ENCODE measurements at regions not wholly inside any gene's neighbourhood (a gene's known extent, or its start where the extent isn't known, plus 50 kb on each side); places are given as distances from the start of the nearest gene placed in this dataset.
A peak's percentile ranks its signal among the peaks of the same experiment; 100 is the strongest.

GRCh38 chr2:19682493-19682892 is 219.3 kb downstream of the TTC32 start:
- DNase-seq (ENCODE audit: low spot score): peak; percentile 91

GRCh38 chr2:19677825-19678518 is 223.8 kb downstream of the TTC32 start:
- no peak for DNase-seq (ENCODE audit: low spot score)

GRCh38 chr2:19677215-19677777 is 224.5 kb downstream of the TTC32 start:
- no peak for DNase-seq (ENCODE audit: low spot score)

- DNase-seq (ENCODE audit: low spot score): no peak
Observed at GRCh38 chr2:19676770-19677169, 225.0 kb downstream of the TTC32 start.

GRCh38 chr2:19675856-19676460 is 225.8 kb downstream of the TTC32 start:
- no peak for DNase-seq (ENCODE audit: low spot score)

- DNase-seq (ENCODE audit: low spot score): no peak
Observed at GRCh38 chr2:19675003-19675629, 226.7 kb downstream of the TTC32 start.

GRCh38 chr2:19674051-19675002 is 227.5 kb downstream of the TTC32 start:
- DNase-seq (ENCODE audit: low spot score): peak; percentile 6

- DNase-seq (ENCODE audit: low spot score): peak; percentile 85
Observed at GRCh38 chr2:19673213-19673791, 228.5 kb downstream of the TTC32 start.

GRCh38 chr2:19671916-19672315 is 229.9 kb downstream of the TTC32 start:
- peak; percentile 45 for DNase-seq (ENCODE audit: low spot score)

- DNase-seq (ENCODE audit: low spot score): no peak
Observed at GRCh38 chr2:19671311-19671710, 230.5 kb downstream of the TTC32 start.

GRCh38 chr2:19670303-19670702 is 231.5 kb downstream of the TTC32 start:
- DNase-seq (ENCODE audit: low spot score): no peak

- no peak for DNase-seq (ENCODE audit: low spot score)
Observed at GRCh38 chr2:19669559-19669958, 232.2 kb downstream of the TTC32 start.

- DNase-seq (ENCODE audit: low spot score): no peak
Observed at GRCh38 chr2:19669126-19669525, 232.7 kb downstream of the TTC32 start.

- no peak for DNase-seq (ENCODE audit: low spot score)
Observed at GRCh38 chr2:19667536-19667949, 234.2 kb downstream of the TTC32 start.

GRCh38 chr2:19667085-19667484 is 234.7 kb downstream of the TTC32 start:
- peak; percentile 45 for DNase-seq (ENCODE audit: low spot score)

GRCh38 chr2:19664646-19665045 is 237.1 kb downstream of the TTC32 start:
- DNase-seq (ENCODE audit: low spot score): peak; percentile 80

GRCh38 chr2:19659024-19659792 is 242.6 kb downstream of the TTC32 start:
- no peak for DNase-seq (ENCODE audit: low spot score)

GRCh38 chr2:19656011-19656410 is 245.8 kb downstream of the TTC32 start:
- peak; percentile 15 for DNase-seq (ENCODE audit: low spot score)

GRCh38 chr2:19654310-19655090 is 247.3 kb downstream of the TTC32 start:
- DNase-seq (ENCODE audit: low spot score): no peak

GRCh38 chr2:19653509-19653908 is 248.3 kb downstream of the TTC32 start:
- DNase-seq (ENCODE audit: low spot score): no peak
